Chondrocyte (in vitro differentiated cells): ENCODE measurements at regions not wholly inside any gene's neighbourhood (a gene's known extent, or its start where the extent isn't known, plus 50 kb on each side); places are given as distances from the start of the nearest gene placed in this dataset.

Source experiments
- DNase-seq: peaks from one replicate; pipeline ENCODE4 v3.0.0; 2021; ENCODE audit warnings: mixed read lengths, low spot score
- H3K27ac Mint-ChIP-seq: one replicate; pipeline ENCODE4 v1.8.0; 2021; ENCODE audit warnings: mild to moderate bottlenecking, moderate library complexity, mixed read lengths; ENCODE audit not compliant: unreplicated experiment
- H3K27me3 Mint-ChIP-seq: 2 replicates; pipeline ENCODE4 v1.8.0; 2021; ENCODE audit warnings: low read depth, mixed read lengths
- H3K36me3 Mint-ChIP-seq: 2 replicates; pipeline ENCODE4 v1.8.0; 2021; ENCODE audit warnings: low read depth, mixed read lengths
- H3K4me1 Mint-ChIP-seq: 2 replicates; pipeline ENCODE4 v1.8.0; 2021; ENCODE audit warnings: low read depth, mild to moderate bottlenecking, mixed read lengths
- H3K4me3 Mint-ChIP-seq: one replicate; pipeline ENCODE4 v1.8.0; 2021; ENCODE audit warnings: mild to moderate bottlenecking, moderate library complexity, mixed read lengths; ENCODE audit not compliant: unreplicated experiment
- H3K9me3 Mint-ChIP-seq: 2 replicates; pipeline ENCODE4 v1.8.0; 2021; ENCODE audit warnings: low read depth, mixed read lengths
- TF ChIP-seq, protein P1 (sequence below): fragments of 200-600 bp; sonication (generic); IDR thresholded peaks from 2 replicates; pipeline ENCODE4 v1.5.0; 2021; ENCODE audit warnings: antibody characterized with exemption, mild to moderate bottlenecking, moderate library complexity

DNA sequence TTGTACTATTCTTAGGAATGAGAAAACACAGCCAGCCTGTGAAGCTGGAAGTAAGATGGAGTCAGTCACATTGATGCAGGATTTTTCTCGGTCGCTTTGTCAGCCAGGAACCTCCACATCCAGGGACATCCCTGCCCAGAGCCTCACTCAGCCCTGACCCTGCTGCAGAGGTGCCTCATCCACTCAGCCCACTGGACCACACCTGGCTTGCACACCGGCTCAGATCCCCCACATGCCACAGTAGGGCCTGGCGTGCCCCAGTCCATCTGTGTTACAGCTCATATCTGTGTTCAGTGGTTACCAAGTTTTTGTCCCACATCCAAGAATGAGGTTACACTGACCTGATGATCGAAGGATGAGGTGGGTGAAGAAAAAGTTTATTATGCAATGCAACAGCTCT lies 1315.4 kb downstream of the SLITRK1 start:
- Mint-ChIP-seq H3K27me3 (no peaks in the 10 kb centered on the region), H3K36me3 (no peaks in the 10 kb centered on the region), H3K9me3 (no peaks in the 10 kb centered on the region), H3K4me3 (no peak overlapping the region), H3K27ac (no peak overlapping the region), H3K4me1 (no peaks in the 10 kb centered on the region)
- TF ChIP-seq, protein P1, sequence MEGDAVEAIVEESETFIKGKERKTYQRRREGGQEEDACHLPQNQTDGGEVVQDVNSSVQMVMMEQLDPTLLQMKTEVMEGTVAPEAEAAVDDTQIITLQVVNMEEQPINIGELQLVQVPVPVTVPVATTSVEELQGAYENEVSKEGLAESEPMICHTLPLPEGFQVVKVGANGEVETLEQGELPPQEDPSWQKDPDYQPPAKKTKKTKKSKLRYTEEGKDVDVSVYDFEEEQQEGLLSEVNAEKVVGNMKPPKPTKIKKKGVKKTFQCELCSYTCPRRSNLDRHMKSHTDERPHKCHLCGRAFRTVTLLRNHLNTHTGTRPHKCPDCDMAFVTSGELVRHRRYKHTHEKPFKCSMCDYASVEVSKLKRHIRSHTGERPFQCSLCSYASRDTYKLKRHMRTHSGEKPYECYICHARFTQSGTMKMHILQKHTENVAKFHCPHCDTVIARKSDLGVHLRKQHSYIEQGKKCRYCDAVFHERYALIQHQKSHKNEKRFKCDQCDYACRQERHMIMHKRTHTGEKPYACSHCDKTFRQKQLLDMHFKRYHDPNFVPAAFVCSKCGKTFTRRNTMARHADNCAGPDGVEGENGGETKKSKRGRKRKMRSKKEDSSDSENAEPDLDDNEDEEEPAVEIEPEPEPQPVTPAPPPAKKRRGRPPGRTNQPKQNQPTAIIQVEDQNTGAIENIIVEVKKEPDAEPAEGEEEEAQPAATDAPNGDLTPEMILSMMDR: no peak
- DNase-seq: no peak

DNA sequence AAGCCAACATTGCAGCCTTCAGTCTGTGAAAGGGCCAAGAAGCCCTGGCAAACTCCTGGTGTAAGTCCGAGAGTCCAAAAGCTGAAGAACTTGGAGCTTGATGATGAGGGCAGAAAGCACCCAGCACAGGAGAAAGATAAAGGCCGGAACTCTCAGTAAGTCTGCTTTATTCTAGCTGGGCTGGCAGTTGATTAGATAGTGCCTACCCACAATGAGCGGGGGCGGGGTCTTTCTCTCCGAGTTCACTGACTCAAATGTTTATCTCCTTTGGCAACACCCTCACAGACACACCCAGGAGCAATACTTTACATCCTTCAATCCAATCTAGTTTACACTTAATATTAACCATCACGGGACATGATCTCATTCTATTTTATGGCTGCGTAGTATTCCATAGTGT lies 1317.1 kb downstream of the SLITRK1 start:
- no peaks in the 10 kb centered on the region for H3K27me3 Mint-ChIP-seq
- H3K36me3 Mint-ChIP-seq: no peaks in the 10 kb centered on the region
- H3K4me1 Mint-ChIP-seq: no peaks in the 10 kb centered on the region
- TF ChIP-seq, protein P1: no peak
- H3K27ac Mint-ChIP-seq: no peak overlapping the region
- H3K4me3 Mint-ChIP-seq: no peak overlapping the region
- no peak for DNase-seq
- H3K9me3 Mint-ChIP-seq: no peaks in the 10 kb centered on the region

DNA sequence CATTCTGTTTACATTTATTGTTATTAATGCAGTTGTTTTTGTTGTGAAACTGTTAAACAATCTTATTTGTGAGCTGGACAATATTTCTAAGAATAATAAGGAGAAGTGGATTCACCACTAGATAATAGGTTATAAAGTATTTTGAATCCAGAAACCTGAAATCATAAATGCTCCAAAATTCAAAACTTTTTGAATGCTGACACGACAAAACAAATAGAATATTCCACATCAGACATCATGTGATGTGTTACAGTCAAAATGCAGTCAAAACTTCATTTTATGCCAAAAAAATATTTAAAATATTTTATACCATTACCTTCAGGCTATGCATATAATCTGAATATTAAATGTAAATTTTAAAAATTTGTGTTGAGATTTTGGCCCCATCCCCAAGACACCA lies 1321.4 kb downstream of the SLITRK1 start:
- H3K27ac Mint-ChIP-seq: no peak overlapping the region
- no peak for DNase-seq
- H3K27me3 Mint-ChIP-seq: no peaks in the 10 kb centered on the region
- H3K4me1 Mint-ChIP-seq: no peaks in the 10 kb centered on the region
- TF ChIP-seq, protein P1: no peak
- H3K36me3 Mint-ChIP-seq: no peaks in the 10 kb centered on the region
- H3K9me3 Mint-ChIP-seq: no peaks in the 10 kb centered on the region
- H3K4me3 Mint-ChIP-seq: no peak overlapping the region

DNA sequence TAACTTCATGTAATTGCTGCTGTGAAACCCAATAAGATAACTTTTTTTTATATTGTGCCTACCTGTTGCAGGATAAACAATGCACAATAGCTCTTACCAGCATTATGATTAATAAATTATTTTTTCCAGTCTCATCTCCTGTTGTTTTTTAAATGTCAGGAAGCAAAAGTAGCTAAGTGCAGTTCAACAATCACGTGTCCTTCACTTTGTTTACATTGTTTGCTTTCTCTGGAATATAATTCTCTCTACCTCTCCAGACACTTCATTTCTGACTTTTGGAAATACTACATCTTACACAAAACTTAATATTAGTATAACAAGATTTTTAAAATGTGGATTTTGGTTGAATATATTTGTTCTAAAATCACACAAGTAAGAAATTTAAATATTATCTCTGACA lies 1359.4 kb downstream of the SLITRK1 start:
- Mint-ChIP-seq H3K9me3 (no peaks in the 10 kb centered on the region), H3K4me1 (no peaks in the 10 kb centered on the region), H3K27ac (no peak overlapping the region), H3K4me3 (no peak overlapping the region), H3K27me3 (no peaks in the 10 kb centered on the region), H3K36me3 (no peaks in the 10 kb centered on the region)
- DNase-seq: no peak
- TF ChIP-seq, protein P1: no peak

DNA sequence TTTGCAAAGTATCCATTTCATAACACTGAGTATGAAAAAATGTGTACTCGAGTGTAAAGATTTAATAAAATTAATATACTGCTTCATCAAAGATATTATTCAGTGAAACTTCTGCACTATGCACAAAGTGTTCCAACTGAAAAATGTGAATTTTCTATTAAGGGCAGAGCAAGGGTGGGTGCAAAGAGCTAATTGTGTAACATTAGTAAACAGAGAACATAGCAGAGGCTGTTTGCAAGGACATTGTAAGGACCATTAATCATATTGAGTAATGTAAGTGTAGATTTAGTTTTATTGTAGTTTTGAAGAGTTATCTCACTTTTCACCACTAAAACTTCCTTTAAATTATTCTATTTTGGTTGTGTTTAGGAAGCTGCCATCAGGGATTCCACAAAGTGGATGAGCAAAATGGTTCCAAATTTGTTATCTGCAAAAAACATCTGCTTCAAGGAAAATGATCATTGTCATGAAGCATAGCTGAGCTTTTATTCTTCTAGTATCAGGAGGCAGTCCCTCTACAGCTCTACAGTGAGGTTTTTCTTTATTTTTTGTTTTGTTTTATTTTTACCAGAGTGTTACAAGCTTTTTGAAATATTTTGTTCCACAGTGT lies 1375.4 kb downstream of the SLITRK1 start:
- TF ChIP-seq, protein P1: no peak
- Mint-ChIP-seq H3K27me3 (peaks cover 5% of the 10 kb centered on the region), H3K4me3 (no peak overlapping the region), H3K4me1 (no peaks in the 10 kb centered on the region), H3K9me3 (no peaks in the 10 kb centered on the region), H3K27ac (no peak overlapping the region), H3K36me3 (no peaks in the 10 kb centered on the region)
- DNase-seq: no peak
